Trophoblast cell (in vitro differentiated cells and primary cell): ENCODE measurements at regions not wholly inside any gene's neighbourhood (a gene's known extent, or its start where the extent isn't known, plus 50 kb on each side); places are given as distances from the start of the nearest gene placed in this dataset.
A peak's percentile ranks its signal among the peaks of the same experiment; 100 is the strongest.

Source experiments
- DNase-seq, 2 donors: peaks; one replicate each; pipeline ENCODE4 v3.0.0-alpha.2; 2016
- H2AFZ ChIP-seq: 2 replicates; pipeline ENCODE4 v1.6.1; 2013; ENCODE audit warnings: low read length, moderate library complexity, mild to moderate bottlenecking; ENCODE audit not compliant: insufficient read depth, poor library complexity
- H2AK5ac ChIP-seq: 2 replicates; pipeline ENCODE4 v1.6.1; 2013; ENCODE audit warnings: mild to moderate bottlenecking, low read length
- H2BK120ac ChIP-seq: 2 replicates; pipeline ENCODE4 v1.6.1; 2013; ENCODE audit warnings: low read length, mild to moderate bottlenecking, moderate library complexity; ENCODE audit not compliant: insufficient read depth, poor library complexity
- H2BK12ac ChIP-seq: 2 replicates; pipeline ENCODE4 v1.6.1; 2013; ENCODE audit warnings: mild to moderate bottlenecking, low read length, moderate library complexity
- H2BK5ac ChIP-seq: 2 replicates; pipeline ENCODE4 v1.6.1; 2013; ENCODE audit warnings: low read length, low read depth, moderate library complexity, mild to moderate bottlenecking; ENCODE audit not compliant: poor library complexity
- H3K14ac ChIP-seq: 2 replicates; pipeline ENCODE4 v1.6.1; 2013; ENCODE audit warnings: mild to moderate bottlenecking, low read length
- H3K18ac ChIP-seq: 2 replicates; pipeline ENCODE4 v1.6.1; 2013; ENCODE audit warnings: mild to moderate bottlenecking, low read length
- H3K23ac ChIP-seq: 2 replicates; pipeline ENCODE4 v1.6.1; 2013; ENCODE audit warnings: low read length
- H3K27ac ChIP-seq: 2 replicates; pipeline ENCODE4 v1.5.1; 2013; ENCODE audit warnings: low read depth, mild to moderate bottlenecking, inconsistent platforms, low read length, moderate library complexity
- H3K27me3 ChIP-seq: 2 replicates; pipeline ENCODE4 v1.6.1; 2013; ENCODE audit warnings: inconsistent platforms, mild to moderate bottlenecking, low read length, moderate library complexity; ENCODE audit not compliant: insufficient read depth
- H3K36me3 ChIP-seq, 2 experiments: 1 replicate in 1 of 2; 2 replicates in 1 of 2; pipeline ENCODE4 v1.6.1; 2013; ENCODE audit warnings: low read length in 2 of 2, mild to moderate bottlenecking in 2 of 2, moderate library complexity in 1 of 2; ENCODE audit not compliant: insufficient read depth in 2 of 2, control insufficient read depth in 1 of 2
- H3K4ac ChIP-seq: 2 replicates; pipeline ENCODE4 v1.6.1; 2013; ENCODE audit warnings: low read depth, mild to moderate bottlenecking, low read length, moderate library complexity
- H3K4me1 ChIP-seq, 2 experiments: 1 replicate in 1 of 2; 2 replicates in 1 of 2; pipeline ENCODE4 v1.6.1; 2013; ENCODE audit warnings: low read length in 2 of 2, mild to moderate bottlenecking in 2 of 2, moderate library complexity in 1 of 2; ENCODE audit not compliant: insufficient read depth in 2 of 2, control insufficient read depth in 1 of 2
- H3K4me2 ChIP-seq: 2 replicates; pipeline ENCODE4 v1.6.1; 2013; ENCODE audit warnings: inconsistent platforms, mild to moderate bottlenecking, low read length, moderate library complexity
- H3K4me3 ChIP-seq: 2 replicates; pipeline ENCODE4 v1.5.1; 2013; ENCODE audit warnings: mild to moderate bottlenecking, low read depth, low read length, inconsistent platforms
- H3K79me1 ChIP-seq: one replicate; pipeline ENCODE4 v1.6.1; 2013; ENCODE audit warnings: low read length
- H3K79me2 ChIP-seq: 2 replicates; pipeline ENCODE4 v1.6.1; 2013; ENCODE audit warnings: low read length, mild to moderate bottlenecking; ENCODE audit not compliant: control insufficient read depth, insufficient read depth, poor library complexity
- H3K9ac ChIP-seq: 2 replicates; pipeline ENCODE4 v1.6.1; 2013; ENCODE audit warnings: mild to moderate bottlenecking, low read length
- H3K9me3 ChIP-seq: 2 replicates; pipeline ENCODE4 v1.6.1; 2013; ENCODE audit warnings: low read depth, mild to moderate bottlenecking, control low read depth, inconsistent platforms, low read length; ENCODE audit not compliant: insufficient read depth
- H4K12ac ChIP-seq: 2 replicates; pipeline ENCODE4 v1.6.1; 2013; ENCODE audit warnings: low read depth, mild to moderate bottlenecking, low read length, moderate library complexity
- H4K8ac ChIP-seq: 2 replicates; pipeline ENCODE4 v1.6.1; 2013; ENCODE audit warnings: low read depth, mild to moderate bottlenecking, low read length, moderate library complexity
- H4K91ac ChIP-seq: one replicate; pipeline ENCODE4 v1.6.1; 2013; ENCODE audit warnings: low read depth, mild to moderate bottlenecking, low read length, moderate library complexity
- WGBS: extraction: QIAGEN DNeasy Blood & Tissue Kit; methylation state at CpG from one replicate; pipeline ENCODE4 v1.1.7; 2013; ENCODE audit warnings: missing lambda C conversion rate; ENCODE audit not compliant: insufficient read length, insufficient coverage; ENCODE audit errors: extremely low coverage; 5-methylcytosine and 5-hydroxymethylcytosine counted together

DNA sequence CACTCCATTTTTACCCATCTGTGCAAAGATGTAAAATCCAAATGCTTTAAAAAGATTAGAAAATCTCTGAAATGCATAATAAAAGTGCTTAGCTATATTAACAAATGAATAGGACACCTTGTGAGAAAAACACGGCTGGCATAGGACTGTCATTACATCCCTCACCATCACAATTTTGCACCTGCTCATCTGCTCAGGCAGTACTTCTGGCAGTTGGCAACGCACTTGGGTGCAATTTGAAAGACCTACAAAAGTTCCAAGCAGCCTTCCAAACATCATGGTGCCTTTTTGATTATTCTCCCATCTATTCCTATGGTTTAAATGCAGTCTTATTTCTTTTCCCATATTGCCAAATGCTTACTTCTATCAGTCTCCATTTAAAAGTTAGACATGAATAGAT lies 501.8 kb downstream of the ENC1 start:
- WGBS, result no CpG with 5 or more reads among the region's 2 CpGs
- H3K79me1 ChIP-seq, result no peaks in the 10 kb centered on the region

DNA sequence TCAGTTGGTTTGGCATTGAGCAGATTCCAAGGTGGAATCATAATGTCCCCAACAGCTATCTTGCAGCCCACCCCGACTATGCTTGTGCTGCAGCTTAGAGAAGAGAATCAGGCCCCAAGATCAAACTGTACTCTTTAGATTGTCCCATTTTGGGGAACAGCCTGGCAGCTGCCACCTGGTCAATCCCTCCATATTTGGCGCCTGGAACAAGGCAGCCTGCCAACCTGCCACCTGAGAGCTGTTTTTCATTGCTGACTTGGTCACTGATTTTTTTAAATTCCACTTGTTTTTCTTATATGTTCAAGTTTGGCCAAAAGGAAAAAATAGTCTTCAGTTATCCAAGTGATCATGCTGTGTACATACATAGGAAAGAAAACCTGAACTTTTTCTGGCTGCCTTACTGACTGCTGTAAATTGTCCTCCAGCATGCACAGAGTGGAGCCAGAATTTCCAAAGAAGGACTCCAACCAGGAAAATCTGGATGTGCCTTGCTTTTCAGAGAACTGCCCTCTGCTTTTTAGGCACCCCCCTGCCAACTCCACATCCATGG lies 504.2 kb downstream of the ENC1 start:
- Histone ChIP-seq H3K4me2 (no peak overlapping the region), H3K4me1 (peaks cover 5% of the 10 kb centered on the region in 2 experiments), H3K9me3 (no peaks in the 10 kb centered on the region), H2BK120ac (no peak overlapping the region), H3K14ac (no peak overlapping the region), H3K27me3 (no peaks in the 10 kb centered on the region), H2BK5ac (no peak overlapping the region), H3K4me3 (no peak overlapping the region), H4K8ac (no peak overlapping the region), H2BK12ac (no peak overlapping the region), H4K91ac (no peak overlapping the region), H3K23ac (no peak overlapping the region), H3K79me1 (no peaks in the 10 kb centered on the region), H4K12ac (no peak overlapping the region), H3K79me2 (no peaks in the 10 kb centered on the region), H3K36me3 (no peaks in the 10 kb centered on the region), H3K9ac (no peak overlapping the region), H2AK5ac (no peak overlapping the region), H2AFZ (no peak overlapping the region), H3K27ac (no peak overlapping the region), H3K18ac (no peak overlapping the region), H3K4ac (no peak overlapping the region)
- DNase-seq, result no peak
- WGBS, result no CpG with 5 or more reads among the region's 2 CpGs

More for the DNA sequence above, 501.8 kb downstream of the ENC1 start:
- H4K91ac ChIP-seq, result no peak overlapping the region
- H3K4me1 ChIP-seq, result peaks cover 2% of the 10 kb centered on the region in 2 experiments
- no peaks in the 10 kb centered on the region for H3K36me3 ChIP-seq
- no peak overlapping the region for H2BK5ac ChIP-seq
- no peak overlapping the region for H3K4me2 ChIP-seq
- no peaks in the 10 kb centered on the region for H3K79me2 ChIP-seq
- no peak overlapping the region for H2BK12ac ChIP-seq
- no peak overlapping the region for H2BK120ac ChIP-seq
- H2AFZ ChIP-seq, result no peak overlapping the region
- H3K27me3 ChIP-seq, result no peaks in the 10 kb centered on the region
- H3K23ac ChIP-seq, result no peak overlapping the region
- no peak overlapping the region for H3K4me3 ChIP-seq
- H2AK5ac ChIP-seq, result no peak overlapping the region
- no peaks in the 10 kb centered on the region for H3K9me3 ChIP-seq
- no peak overlapping the region for H4K12ac ChIP-seq
- no peak overlapping the region for H4K8ac ChIP-seq
- no peak overlapping the region for H3K27ac ChIP-seq
- DNase-seq, result no peak
- no peak overlapping the region for H3K14ac ChIP-seq
- no peak overlapping the region for H3K9ac ChIP-seq
- no peak overlapping the region for H3K4ac ChIP-seq
- H3K18ac ChIP-seq, result no peak overlapping the region

DNA sequence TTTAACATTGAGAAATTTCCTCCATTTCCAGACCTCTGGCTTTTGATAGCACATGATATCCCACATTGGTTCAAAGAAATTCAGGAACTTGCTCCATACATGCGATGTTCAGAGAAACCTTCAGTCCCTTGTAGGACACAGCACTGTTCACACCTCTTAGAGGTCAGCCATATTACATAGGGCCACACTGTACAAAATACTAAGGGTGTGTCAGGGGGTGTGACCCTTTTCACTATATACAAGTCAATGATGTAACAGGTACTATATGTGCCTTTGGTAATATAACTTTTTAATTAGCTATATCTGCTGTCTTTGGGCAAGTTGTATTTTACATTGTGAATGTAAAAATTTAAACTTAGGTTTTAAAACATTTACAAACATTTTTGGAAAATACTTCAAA lies 505.5 kb downstream of the ENC1 start:
- Histone ChIP-seq H3K9ac (no peak overlapping the region), H2BK12ac (no peak overlapping the region), H3K4me1 (peaks cover 5% of the 10 kb centered on the region in 2 experiments), H2BK5ac (no peak overlapping the region), H3K79me1 (no peaks in the 10 kb centered on the region), H3K36me3 (no peaks in the 10 kb centered on the region), H3K14ac (no peak overlapping the region), H3K27me3 (no peaks in the 10 kb centered on the region), H3K4ac (no peak overlapping the region), H3K79me2 (no peaks in the 10 kb centered on the region), H2BK120ac (no peak overlapping the region), H3K4me2 (no peak overlapping the region), H4K8ac (no peak overlapping the region), H2AFZ (no peak overlapping the region), H4K91ac (no peak overlapping the region), H3K4me3 (no peak overlapping the region), H2AK5ac (no peak overlapping the region), H3K23ac (no peak overlapping the region), H3K27ac (no peak overlapping the region), H4K12ac (no peak overlapping the region), H3K18ac (no peak overlapping the region), H3K9me3 (no peaks in the 10 kb centered on the region)
- DNase-seq, result no peak
- WGBS, result no CpG with 5 or more reads among the region's 1 CpG

DNA sequence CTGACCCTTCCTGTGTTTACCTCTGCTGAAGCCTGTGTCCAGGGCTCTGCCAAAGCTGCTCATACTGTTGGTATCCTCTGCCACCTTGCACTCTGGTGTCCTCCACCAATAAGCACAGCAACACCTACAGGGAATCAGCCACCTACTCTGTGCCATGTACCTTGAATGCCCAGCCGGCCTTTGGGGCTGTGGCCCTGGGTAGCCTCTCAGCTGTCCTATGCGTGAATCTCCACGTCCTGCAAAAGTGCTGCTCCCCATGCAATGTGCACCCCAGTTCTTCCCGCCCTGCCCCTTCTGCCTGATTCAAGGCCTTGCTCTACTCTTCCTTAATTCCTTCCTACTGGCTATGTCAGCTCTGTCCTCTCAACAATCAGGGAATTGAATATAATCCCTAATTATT lies 506.5 kb downstream of the ARHGEF28 start:
- Histone ChIP-seq H3K9me3 (no peaks in the 10 kb centered on the region), H3K79me1 (peaks cover 3% of the 10 kb centered on the region), H4K91ac (no peak overlapping the region), H3K4me2 (no peak overlapping the region), H3K36me3 (no peaks in the 10 kb centered on the region), H3K18ac (no peak overlapping the region), H3K23ac (no peak overlapping the region), H3K79me2 (no peaks in the 10 kb centered on the region), H3K27me3 (no peaks in the 10 kb centered on the region), H2BK5ac (no peak overlapping the region), H3K27ac (no peak overlapping the region), H3K9ac (peak overlapping the region; percentile 6), H4K12ac (no peak overlapping the region), H2AK5ac (no peak overlapping the region), H3K4me1 (peaks cover 8 to 9% of the 10 kb centered on the region in 2 experiments), H2BK120ac (no peak overlapping the region), H3K14ac (no peak overlapping the region), H4K8ac (no peak overlapping the region), H3K4me3 (peak overlapping the region; percentile 1), H2BK12ac (no peak overlapping the region), H2AFZ (no peak overlapping the region), H3K4ac (no peak overlapping the region)
- DNase-seq, result no peak
- WGBS, result no CpG with 5 or more reads among the region's 4 CpGs
